ENCODE measurements at regions not wholly inside any gene's neighbourhood (a gene's known extent, or its start where the extent isn't known, plus 50 kb on each side); places are given as distances from the start of the nearest gene placed in this dataset.

- TF ChIP-seq CTCF (IDR thresholded peaks at IDR 0.05) (no peak), EZH2phosphoT487 (IDR thresholded peaks at IDR 0.05) (no peak)
Measured at GRCh38 chr18:43876748-43877147, 599.5 kb upstream of the SYT4 start.

Measured in neural progenitor cell (in vitro differentiated cells).